Upper lobe of left lung (tissue), 4 donors: ENCODE measurements at regions not wholly inside any gene's neighbourhood (a gene's known extent, or its start where the extent isn't known, plus 50 kb on each side); places are given as distances from the start of the nearest gene placed in this dataset.

Experiments
- POLR2A ChIP-seq, 4 donors: fragments of 450-650 bp; IDR thresholded peaks; one replicate each; pipeline ENCODE4 v1.5.1; 2016 to 2017; ENCODE audit warnings: antibody characterized with exemption in 4 of 4, mild to moderate bottlenecking in 2 of 4
- TF ChIP-seq, protein P1 (sequence below), 6 experiments: fragments of 450-650 bp in 4 of 6; fragments of 200-600 bp in 2 of 6; sonication (generic) in 2 of 6; IDR thresholded peaks; one replicate each; pipeline ENCODE4 v1.5.1; 2016 to 2019; ENCODE audit warnings: antibody characterized with exemption in 6 of 6

DNA sequence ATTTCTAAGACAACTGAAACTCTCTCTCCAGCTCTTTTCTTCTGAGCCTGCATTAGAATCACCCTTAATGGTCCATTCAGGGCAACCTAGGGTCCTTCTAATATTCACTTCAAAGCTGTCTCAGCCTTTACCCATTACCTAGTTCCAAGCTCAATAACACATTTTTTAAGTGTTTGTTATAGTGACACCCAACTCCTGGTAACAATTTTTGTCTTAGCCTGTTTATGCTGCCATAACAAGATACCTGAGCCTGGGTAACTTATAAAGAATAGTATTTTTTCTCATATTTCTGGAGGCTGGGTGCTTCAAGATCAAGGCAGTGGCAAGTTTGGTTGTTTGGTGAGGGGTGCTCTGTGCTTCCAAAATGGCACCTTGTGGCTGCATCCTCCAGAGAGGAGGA lies 531.5 kb upstream of the USP24 start:
- TF ChIP-seq, protein P1, sequence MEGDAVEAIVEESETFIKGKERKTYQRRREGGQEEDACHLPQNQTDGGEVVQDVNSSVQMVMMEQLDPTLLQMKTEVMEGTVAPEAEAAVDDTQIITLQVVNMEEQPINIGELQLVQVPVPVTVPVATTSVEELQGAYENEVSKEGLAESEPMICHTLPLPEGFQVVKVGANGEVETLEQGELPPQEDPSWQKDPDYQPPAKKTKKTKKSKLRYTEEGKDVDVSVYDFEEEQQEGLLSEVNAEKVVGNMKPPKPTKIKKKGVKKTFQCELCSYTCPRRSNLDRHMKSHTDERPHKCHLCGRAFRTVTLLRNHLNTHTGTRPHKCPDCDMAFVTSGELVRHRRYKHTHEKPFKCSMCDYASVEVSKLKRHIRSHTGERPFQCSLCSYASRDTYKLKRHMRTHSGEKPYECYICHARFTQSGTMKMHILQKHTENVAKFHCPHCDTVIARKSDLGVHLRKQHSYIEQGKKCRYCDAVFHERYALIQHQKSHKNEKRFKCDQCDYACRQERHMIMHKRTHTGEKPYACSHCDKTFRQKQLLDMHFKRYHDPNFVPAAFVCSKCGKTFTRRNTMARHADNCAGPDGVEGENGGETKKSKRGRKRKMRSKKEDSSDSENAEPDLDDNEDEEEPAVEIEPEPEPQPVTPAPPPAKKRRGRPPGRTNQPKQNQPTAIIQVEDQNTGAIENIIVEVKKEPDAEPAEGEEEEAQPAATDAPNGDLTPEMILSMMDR (IDR thresholded peaks at IDR 0.05): no peak
- TF ChIP-seq POLR2A (IDR thresholded peaks at IDR 0.05): no peak
